ENCODE measurements at regions not wholly inside any gene's neighbourhood (a gene's known extent, or its start where the extent isn't known, plus 50 kb on each side); places are given as distances from the start of the nearest gene placed in this dataset.

DNA sequence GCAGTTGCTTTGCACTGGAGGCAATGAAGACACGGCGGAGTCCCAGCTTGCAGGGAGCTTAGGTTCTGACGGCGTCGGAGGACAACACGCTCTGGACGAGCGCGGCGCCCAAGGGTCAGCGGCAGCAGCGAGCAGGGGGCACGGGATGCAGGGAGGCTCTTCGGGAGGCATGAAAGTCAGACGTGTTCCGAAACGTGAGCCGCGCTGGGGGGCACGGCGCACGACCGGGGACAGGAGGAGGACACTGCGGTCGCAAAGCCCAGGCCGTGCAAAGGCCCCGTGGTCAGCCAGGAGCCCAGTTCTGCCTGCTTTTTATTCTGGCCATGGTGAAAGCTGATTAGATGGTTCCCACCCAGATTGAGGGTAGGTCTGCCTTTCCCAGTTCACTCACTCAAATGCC is 294.6 kb downstream of the SNAPC1 start:
- no peaks in the 10 kb centered on the region for H3K9me3 Mint-ChIP-seq
- H3K4me3 Mint-ChIP-seq = no peak overlapping the region
- DNase-seq = no peak
- H3K27me3 Mint-ChIP-seq = peaks cover 8% of the 10 kb centered on the region
- H3K27ac Mint-ChIP-seq = no peak overlapping the region
- intact Hi-C loops (cut with micrococcal nuclease) = no loop called here
- no peaks in the 10 kb centered on the region for H3K36me3 Mint-ChIP-seq
- H3K4me1 Mint-ChIP-seq (ENCODE audit: low read depth) = no peaks in the 10 kb centered on the region
- POLR2A ChIA-PET = no interaction called here
- CTCF ChIA-PET = no interaction called here

DNA sequence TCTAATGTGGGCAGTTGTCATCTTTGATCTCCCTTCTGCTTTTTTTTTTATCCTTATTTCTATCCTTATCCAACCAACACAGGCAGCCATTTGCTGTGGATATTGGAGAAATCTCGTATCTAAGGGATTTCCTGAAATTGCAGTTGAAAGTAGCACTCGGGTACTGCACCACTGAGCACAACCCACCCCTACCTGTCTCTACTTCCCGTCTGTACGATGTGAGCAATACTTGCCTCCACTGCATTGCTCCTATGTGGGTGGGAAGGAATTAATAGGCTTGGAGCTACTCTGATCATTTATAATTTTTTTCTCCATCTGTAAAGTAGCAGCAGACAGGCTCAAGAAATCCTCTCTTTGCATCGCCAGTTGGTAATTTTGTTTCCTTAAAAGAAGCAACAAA is 300.4 kb downstream of the SNAPC1 start:
- Mint-ChIP-seq H3K27me3 (peaks cover 5% of the 10 kb centered on the region), H3K4me1 (ENCODE audit: low read depth) (no peaks in the 10 kb centered on the region), H3K4me3 (no peak overlapping the region), H3K27ac (no peak overlapping the region), H3K9me3 (no peaks in the 10 kb centered on the region), H3K36me3 (no peaks in the 10 kb centered on the region)
- CTCF ChIA-PET = no interaction called here
- intact Hi-C loops (cut with micrococcal nuclease) = no loop called here
- DNase-seq = no peak
- POLR2A ChIA-PET = no interaction called here

DNA sequence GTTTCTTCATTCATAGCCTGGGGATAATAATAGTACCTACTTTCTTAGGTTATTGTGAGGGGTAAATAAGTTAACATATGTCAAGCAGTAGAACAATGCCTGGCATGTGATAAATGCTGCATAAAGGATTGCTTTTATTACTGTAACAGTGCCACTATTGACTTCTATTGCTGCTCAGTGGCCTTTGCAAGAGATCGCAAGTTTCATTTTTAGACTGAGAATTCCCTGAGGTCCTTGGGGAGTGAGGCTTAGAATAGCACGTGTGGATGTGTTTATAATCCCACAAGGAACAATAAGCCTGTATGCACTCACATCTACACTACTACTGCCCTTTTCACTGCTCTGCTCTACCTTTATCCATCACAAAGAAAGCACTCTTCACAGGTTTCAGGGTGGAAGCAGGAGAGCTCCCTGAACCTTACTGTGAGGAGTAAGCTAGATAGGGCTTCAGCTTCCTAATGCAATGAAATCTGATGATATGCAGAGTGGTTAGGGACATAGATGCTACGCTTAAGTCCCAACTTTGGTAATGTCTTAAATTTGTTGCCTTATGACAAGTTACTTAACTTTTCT is 302.6 kb downstream of the SNAPC1 start:
- peaks cover 2% of the 10 kb centered on the region for H3K27me3 Mint-ChIP-seq
- no peaks in the 10 kb centered on the region for H3K4me1 Mint-ChIP-seq (ENCODE audit: low read depth)
- no peaks in the 10 kb centered on the region for H3K9me3 Mint-ChIP-seq
- intact Hi-C loops (cut with micrococcal nuclease) = no loop called here
- no peaks in the 10 kb centered on the region for H3K36me3 Mint-ChIP-seq
- no peak for DNase-seq
- ChIA-PET CTCF (interaction anchor here (0.8 kb wide), 1 partner anchor 171 kb away, joined by 3 read pairs; no protein-coding TSS in a partner anchor), POLR2A (no interaction called here)
- no peak overlapping the region for H3K27ac Mint-ChIP-seq
- no peak overlapping the region for H3K4me3 Mint-ChIP-seq

DNA sequence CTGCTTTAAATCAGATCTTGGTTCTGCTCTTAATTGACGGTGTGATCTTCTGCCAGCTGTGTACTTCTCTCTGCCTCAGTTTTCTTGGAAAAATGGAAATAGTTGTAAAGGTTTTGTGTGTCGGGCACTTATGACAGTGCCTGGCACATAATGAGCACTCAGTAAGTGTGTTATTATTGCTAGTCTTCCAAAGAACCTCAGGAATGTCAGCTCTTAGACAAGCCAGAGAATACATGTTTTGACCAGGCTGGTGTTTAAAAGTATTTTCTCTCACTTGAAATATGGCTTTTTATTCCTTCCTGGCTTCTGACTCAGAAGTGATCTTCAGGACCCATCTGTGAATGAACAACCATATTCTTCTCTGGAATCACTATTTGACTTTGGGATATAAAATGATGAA is 304.1 kb downstream of the SNAPC1 start:
- DNase-seq = no peak
- Mint-ChIP-seq H3K4me3 (no peak overlapping the region), H3K27me3 (peaks cover 2% of the 10 kb centered on the region), H3K27ac (no peak overlapping the region), H3K4me1 (ENCODE audit: low read depth) (no peaks in the 10 kb centered on the region), H3K9me3 (no peaks in the 10 kb centered on the region), H3K36me3 (no peaks in the 10 kb centered on the region)
- CTCF ChIA-PET = no interaction called here
- intact Hi-C loops (cut with micrococcal nuclease) = no loop called here
- POLR2A ChIA-PET = no interaction called here

DNA sequence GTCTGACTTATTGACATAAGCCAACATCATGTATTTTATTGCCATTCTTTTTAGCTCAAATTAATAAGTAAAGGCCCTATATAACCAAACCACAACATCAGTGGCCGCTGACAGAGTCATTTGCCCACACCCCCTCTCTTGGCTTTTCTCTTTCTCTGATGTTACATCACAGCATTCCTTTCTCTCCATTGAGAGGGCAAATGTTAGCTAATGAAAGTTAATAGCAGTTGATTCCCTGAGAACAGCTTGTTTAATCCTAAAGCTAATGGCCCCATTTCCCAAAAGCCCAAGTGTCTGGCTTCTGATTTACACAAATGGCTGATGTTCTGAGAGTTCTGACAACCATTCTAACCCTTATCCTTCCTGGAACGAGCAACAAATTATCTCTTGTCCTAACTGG is 308.8 kb downstream of the SNAPC1 start:
- intact Hi-C loops (cut with micrococcal nuclease) = no loop called here
- no peak for DNase-seq
- ChIA-PET CTCF (interaction anchor here (1.2 kb wide), 1 partner anchor 55 kb away, joined by 3 read pairs; no protein-coding TSS in a partner anchor), POLR2A (no interaction called here)
- H3K27ac Mint-ChIP-seq = no peak overlapping the region
- no peaks in the 10 kb centered on the region for H3K9me3 Mint-ChIP-seq
- H3K27me3 Mint-ChIP-seq = no peaks in the 10 kb centered on the region
- H3K36me3 Mint-ChIP-seq = no peaks in the 10 kb centered on the region
- H3K4me3 Mint-ChIP-seq = no peak overlapping the region
- no peaks in the 10 kb centered on the region for H3K4me1 Mint-ChIP-seq (ENCODE audit: low read depth)

DNA sequence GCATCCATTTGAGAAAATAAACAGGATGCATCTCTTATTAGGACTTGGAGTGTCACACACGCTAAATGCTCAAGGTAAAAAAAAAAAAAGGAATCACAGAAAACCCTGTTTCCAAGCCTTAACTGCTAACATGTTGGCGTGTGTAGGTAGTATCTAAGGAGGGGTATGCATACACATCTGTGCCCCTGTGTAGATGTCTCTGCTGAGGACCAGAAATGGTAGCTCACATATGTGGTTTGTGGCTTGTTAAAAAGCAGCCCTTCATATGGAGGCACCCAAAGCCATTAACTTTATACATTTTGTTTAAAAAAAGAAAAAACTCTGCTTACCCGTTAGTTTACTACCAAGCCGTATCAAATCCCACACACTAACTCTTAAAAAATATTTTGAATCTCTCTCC is 314.1 kb downstream of the SNAPC1 start:
- ChIA-PET CTCF (interaction anchor here (0.6 kb wide), 1 partner anchor 417 kb away, joined by 4 read pairs; no protein-coding TSS in a partner anchor), POLR2A (no interaction called here)
- no peak for DNase-seq
- no peaks in the 10 kb centered on the region for H3K27me3 Mint-ChIP-seq
- intact Hi-C loops (cut with micrococcal nuclease) = no loop called here
- H3K9me3 Mint-ChIP-seq = no peaks in the 10 kb centered on the region
- H3K27ac Mint-ChIP-seq = no peak overlapping the region
- H3K4me3 Mint-ChIP-seq = no peak overlapping the region
- H3K4me1 Mint-ChIP-seq (ENCODE audit: low read depth) = peaks cover 20% of the 10 kb centered on the region
- H3K36me3 Mint-ChIP-seq = no peaks in the 10 kb centered on the region

DNA sequence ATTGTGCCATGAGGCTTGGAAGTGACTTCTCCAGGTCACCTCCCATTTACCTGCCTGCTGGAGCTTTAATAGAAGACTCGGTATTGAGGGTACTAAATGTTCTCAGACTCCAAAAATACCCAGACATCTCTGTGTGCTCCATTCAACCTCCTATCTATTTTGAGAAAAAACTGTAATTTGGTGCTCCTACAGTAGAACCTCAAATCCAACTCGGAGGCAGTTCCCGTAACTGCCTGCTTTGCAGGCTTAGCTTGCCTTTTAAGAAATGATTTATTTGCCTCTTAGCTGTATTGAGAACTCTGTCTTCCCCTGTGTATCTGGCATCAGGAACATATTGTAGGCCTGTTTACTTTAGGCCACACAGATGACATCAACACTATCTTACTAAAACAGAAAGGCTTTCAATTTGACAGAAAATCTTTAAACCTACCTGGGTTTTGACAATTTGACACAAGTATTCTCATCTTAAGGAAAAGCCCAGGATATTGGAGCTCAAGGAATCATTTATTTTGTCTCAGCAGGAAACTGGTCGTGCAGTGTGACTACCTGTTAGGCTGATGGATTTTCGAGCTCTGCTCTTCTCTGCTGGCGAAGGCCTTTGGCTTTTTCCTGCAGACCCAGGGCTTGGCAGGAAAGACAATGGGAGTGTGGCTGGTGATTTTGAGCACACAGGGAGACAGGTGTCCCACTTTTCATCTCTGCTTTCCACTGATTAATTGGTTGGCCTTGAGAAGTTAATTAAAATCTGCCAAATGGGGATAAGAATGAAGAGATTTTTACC is 314.8 kb downstream of the SNAPC1 start:
- Mint-ChIP-seq H3K36me3 (no peaks in the 10 kb centered on the region), H3K4me3 (no peak overlapping the region), H3K9me3 (no peaks in the 10 kb centered on the region), H3K27ac (no peak overlapping the region), H3K4me1 (ENCODE audit: low read depth) (peaks cover 23% of the 10 kb centered on the region), H3K27me3 (no peaks in the 10 kb centered on the region)
- CTCF ChIA-PET = no interaction called here
- POLR2A ChIA-PET = no interaction called here
- DNase-seq = no peak
- intact Hi-C loops (cut with micrococcal nuclease) = no loop called here

DNA sequence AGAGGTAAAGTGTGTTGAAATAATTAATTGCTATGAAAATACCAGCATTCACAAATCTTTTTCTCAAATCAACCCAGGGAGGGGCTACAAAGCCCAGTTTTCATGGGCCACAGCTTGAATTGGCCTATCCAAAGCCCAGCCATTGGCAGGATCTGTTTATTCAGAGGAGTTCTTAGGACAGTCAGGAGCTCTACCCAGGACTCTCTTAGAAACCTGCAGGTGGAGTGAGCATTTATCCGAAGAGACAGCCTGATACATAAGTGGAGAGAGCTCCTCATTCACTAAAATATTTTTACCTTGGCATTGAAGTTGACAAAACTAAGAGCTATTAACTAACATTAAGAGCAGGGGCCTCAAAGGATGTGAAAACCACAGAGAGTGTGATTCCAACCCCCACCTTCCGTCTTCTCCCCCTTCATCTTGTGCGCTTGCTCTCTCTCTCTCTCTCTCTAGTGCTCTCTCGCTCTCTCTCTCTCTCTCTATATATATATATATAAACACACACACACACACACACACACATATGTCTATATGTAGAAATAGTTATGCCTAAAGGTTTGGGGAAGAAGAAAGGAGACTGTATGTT is 315.5 kb downstream of the SNAPC1 start:
- H3K36me3 Mint-ChIP-seq = no peaks in the 10 kb centered on the region

DNA sequence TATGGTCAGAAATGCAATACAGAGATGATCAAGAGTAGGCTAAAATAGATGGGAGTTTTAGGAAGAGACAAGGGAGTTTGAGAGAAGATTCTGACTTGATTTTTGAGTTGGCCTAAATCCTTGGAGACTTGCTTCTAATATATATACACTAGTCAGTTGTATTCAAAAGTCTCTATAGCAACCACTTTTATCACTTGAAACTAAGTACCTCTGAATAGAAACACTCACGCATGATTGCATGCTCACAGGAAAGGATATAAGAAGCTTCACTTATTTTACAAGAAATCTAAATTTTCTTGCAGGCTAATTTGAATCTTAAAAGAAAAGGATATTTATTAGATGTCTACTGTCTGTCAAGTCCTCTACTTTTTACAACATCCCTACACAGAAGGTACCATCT is 316.8 kb downstream of the SNAPC1 start:
- no peak overlapping the region for H3K27ac Mint-ChIP-seq
- no peaks in the 10 kb centered on the region for H3K9me3 Mint-ChIP-seq
- no peak overlapping the region for H3K4me3 Mint-ChIP-seq
- H3K27me3 Mint-ChIP-seq = no peaks in the 10 kb centered on the region
- intact Hi-C loops (cut with micrococcal nuclease) = no loop called here
- no peaks in the 10 kb centered on the region for H3K36me3 Mint-ChIP-seq
- CTCF ChIA-PET = no interaction called here
- peaks cover 24% of the 10 kb centered on the region for H3K4me1 Mint-ChIP-seq (ENCODE audit: low read depth)
- DNase-seq = no peak
- POLR2A ChIA-PET = no interaction called here

More for the DNA sequence above, 315.5 kb downstream of the SNAPC1 start:
- H3K27ac Mint-ChIP-seq = no peak overlapping the region
- CTCF ChIA-PET = no interaction called here
- H3K4me3 Mint-ChIP-seq = no peak overlapping the region
- H3K9me3 Mint-ChIP-seq = no peaks in the 10 kb centered on the region
- H3K4me1 Mint-ChIP-seq (ENCODE audit: low read depth) = peaks cover 24% of the 10 kb centered on the region
- no peaks in the 10 kb centered on the region for H3K27me3 Mint-ChIP-seq
- intact Hi-C loops (cut with micrococcal nuclease) = no loop called here
- no peak for DNase-seq
- POLR2A ChIA-PET = no interaction called here

DNA sequence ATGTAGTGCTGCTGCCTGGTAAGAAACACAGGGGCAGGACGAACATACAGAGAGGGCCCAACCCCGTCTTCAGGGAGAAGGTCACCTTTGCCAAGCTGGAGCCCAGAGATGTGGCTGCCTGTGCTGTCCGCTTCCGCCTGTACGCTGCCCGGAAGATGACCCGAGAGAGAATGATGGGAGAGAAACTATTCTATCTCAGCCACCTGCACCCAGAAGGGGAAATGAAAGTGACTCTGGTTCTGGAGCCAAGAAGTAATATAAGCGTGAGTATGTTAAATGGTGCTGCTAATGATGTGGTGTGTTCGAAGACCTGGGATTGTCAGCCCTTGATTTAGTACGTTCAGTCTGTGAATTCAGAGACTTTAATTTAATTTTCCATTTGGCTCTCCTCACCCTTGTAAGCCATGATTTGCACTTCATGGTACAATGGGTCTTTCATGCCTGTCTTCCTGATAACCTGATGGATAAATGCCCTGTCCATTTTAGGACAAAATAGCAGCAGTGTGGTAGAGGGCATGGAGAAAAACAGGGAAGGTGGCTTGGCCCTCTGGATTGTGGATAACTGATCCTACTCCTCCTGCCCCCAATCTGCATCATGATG is 318.9 kb downstream of the SNAPC1 start:
- intact Hi-C loops (cut with micrococcal nuclease) = no loop called here
- H3K4me1 Mint-ChIP-seq (ENCODE audit: low read depth) = peaks cover 24% of the 10 kb centered on the region
- no peaks in the 10 kb centered on the region for H3K27me3 Mint-ChIP-seq
- no peaks in the 10 kb centered on the region for H3K36me3 Mint-ChIP-seq
- H3K27ac Mint-ChIP-seq = no peak overlapping the region
- H3K9me3 Mint-ChIP-seq = peaks cover 4% of the 10 kb centered on the region
- no peak for DNase-seq
- H3K4me3 Mint-ChIP-seq = no peak overlapping the region
- ChIA-PET POLR2A (no interaction called here), CTCF (no interaction called here)

DNA sequence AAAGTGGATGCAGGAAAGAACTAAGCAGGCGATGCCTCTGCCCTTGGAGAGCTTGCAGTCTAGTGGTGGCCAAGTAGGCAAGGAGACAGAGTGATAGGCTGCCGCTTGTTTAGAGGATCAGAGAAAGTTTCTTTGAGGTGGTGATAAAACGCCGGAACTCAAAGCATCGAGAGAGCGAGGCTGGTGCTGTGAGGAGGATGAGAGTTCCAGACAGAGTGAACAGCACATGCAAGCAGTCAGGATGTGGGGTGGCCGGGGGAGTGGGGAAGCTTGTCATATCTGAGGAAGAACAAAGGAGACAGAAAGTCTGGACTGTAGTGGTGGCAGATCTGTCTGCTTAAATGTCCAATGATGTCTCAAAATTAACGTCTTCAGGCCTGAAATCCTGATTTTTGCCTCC is 319.7 kb downstream of the SNAPC1 start:
- no peak overlapping the region for H3K27ac Mint-ChIP-seq
- CTCF ChIA-PET = no interaction called here
- POLR2A ChIA-PET = no interaction called here
- no peaks in the 10 kb centered on the region for H3K36me3 Mint-ChIP-seq
- DNase-seq = no peak
- intact Hi-C loops (cut with micrococcal nuclease) = no loop called here
- peaks cover 2% of the 10 kb centered on the region for H3K27me3 Mint-ChIP-seq
- no peak overlapping the region for H3K4me3 Mint-ChIP-seq
- peaks cover 20% of the 10 kb centered on the region for H3K4me1 Mint-ChIP-seq (ENCODE audit: low read depth)
- H3K9me3 Mint-ChIP-seq = peaks cover 4% of the 10 kb centered on the region

DNA sequence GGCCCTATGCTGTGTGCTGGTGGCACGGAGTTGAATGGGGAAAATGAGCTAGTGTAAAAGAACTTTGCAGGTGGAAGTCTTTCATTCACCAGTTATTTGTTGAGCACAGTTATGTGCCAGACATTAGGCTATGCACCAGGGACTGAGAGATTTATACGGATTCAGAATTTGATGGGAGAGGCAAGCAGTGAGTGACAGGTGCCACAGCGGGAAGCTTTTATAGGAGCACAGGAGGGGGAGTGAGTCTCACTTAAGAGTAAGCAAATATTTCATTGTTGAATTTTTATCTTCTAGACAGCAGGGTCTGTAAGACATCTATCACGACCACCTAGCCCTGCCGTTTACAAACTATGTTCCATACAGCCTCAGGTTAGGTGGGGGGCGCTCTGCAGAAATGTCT is 320.6 kb downstream of the SNAPC1 start:
- intact Hi-C loops (cut with micrococcal nuclease) = no loop called here
- ChIA-PET POLR2A (no interaction called here), CTCF (no interaction called here)
- Mint-ChIP-seq H3K27ac (no peak overlapping the region), H3K9me3 (peaks cover 4% of the 10 kb centered on the region), H3K36me3 (no peaks in the 10 kb centered on the region), H3K4me1 (ENCODE audit: low read depth) (peaks cover 11% of the 10 kb centered on the region), H3K27me3 (peaks cover 3% of the 10 kb centered on the region), H3K4me3 (no peak overlapping the region)
- no peak for DNase-seq

DNA sequence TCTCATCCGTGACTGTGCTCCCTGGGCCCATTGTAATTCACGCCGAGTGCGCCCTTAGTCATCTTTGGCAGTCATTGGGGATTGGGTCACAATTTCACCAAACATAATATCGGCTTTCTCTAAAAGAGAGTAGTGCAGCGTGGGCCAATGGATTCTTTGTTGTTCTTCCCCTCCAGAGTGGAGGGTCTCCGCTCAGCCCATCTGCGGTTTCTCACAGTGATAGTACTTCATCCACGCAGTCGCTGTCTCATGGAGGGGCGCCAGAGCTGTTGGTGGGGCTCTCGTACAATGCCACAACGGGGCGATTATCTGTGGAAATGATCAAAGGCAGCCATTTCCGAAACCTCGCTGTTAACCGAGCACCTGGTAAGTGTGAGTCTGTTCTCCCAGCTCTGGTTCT is 321.8 kb downstream of the SNAPC1 start:
- intact Hi-C loops (cut with micrococcal nuclease) = no loop called here
- no peak overlapping the region for H3K27ac Mint-ChIP-seq
- H3K4me1 Mint-ChIP-seq (ENCODE audit: low read depth) = peaks cover 4% of the 10 kb centered on the region
- H3K36me3 Mint-ChIP-seq = no peaks in the 10 kb centered on the region
- peaks cover 4% of the 10 kb centered on the region for H3K27me3 Mint-ChIP-seq
- ChIA-PET POLR2A (no interaction called here), CTCF (interaction anchor here (0.9 kb wide), 1 partner anchor 43 kb away, joined by 3 read pairs; no protein-coding TSS in a partner anchor)
- no peak for DNase-seq
- no peak overlapping the region for H3K4me3 Mint-ChIP-seq
- peaks cover 4% of the 10 kb centered on the region for H3K9me3 Mint-ChIP-seq
